SK-N-SH treated with all-trans-retinoic acid at 6 μM for 48 hours (cell line): ENCODE measurements at regions not wholly inside any gene's neighbourhood (a gene's known extent, or its start where the extent isn't known, plus 50 kb on each side); places are given as distances from the start of the nearest gene placed in this dataset.

Experiments
- ARNTL ChIP-seq: fragments of 450-650 bp; formaldehyde crosslinking; IDR thresholded peaks from 2 replicates; pipeline ENCODE4 v1.5.0; 2020; ENCODE audit warnings: low read depth, mild to moderate bottlenecking, moderate library complexity, borderline replicate concordance
- OSR1 ChIP-seq: fragments of 250-450 bp; sonication (Bioruptor Pico); IDR thresholded peaks from 2 replicates; pipeline ENCODE4 v1.8.0; 2022; ENCODE audit warnings: moderate library complexity, mild to moderate bottlenecking, inconsistent platforms
- PPARA ChIP-seq: fragments of 250-450 bp; sonication (Bioruptor Pico); IDR thresholded peaks from 2 replicates; pipeline ENCODE4 v1.5.0; 2020; ENCODE audit warnings: mild to moderate bottlenecking, borderline replicate concordance
- ZFP3 ChIP-seq: fragments of 250-450 bp; sonication (Bioruptor Pico); IDR thresholded peaks from 2 replicates; pipeline ENCODE4 v1.5.0; 2020; ENCODE audit warnings: mild to moderate bottlenecking, moderate library complexity
- ZFP30 ChIP-seq: fragments of 450-650 bp; formaldehyde crosslinking; IDR thresholded peaks from 2 replicates; pipeline ENCODE4 v1.5.0; 2022; ENCODE audit warnings: mild to moderate bottlenecking, moderate library complexity
- TF ChIP-seq, protein P1 (sequence below): fragments of 250-450 bp; sonication (Bioruptor Pico); IDR thresholded peaks from 2 replicates; pipeline ENCODE4 v1.8.0; 2021; ENCODE audit warnings: low read depth, mild to moderate bottlenecking, moderate library complexity, borderline replicate concordance
- TF ChIP-seq, protein P2 (sequence below): fragments of 250-450 bp; sonication (Bioruptor Pico); IDR thresholded peaks from 2 replicates; pipeline ENCODE4 v1.8.0; 2020; ENCODE audit warnings: mild to moderate bottlenecking, moderate library complexity, borderline replicate concordance

DNA sequence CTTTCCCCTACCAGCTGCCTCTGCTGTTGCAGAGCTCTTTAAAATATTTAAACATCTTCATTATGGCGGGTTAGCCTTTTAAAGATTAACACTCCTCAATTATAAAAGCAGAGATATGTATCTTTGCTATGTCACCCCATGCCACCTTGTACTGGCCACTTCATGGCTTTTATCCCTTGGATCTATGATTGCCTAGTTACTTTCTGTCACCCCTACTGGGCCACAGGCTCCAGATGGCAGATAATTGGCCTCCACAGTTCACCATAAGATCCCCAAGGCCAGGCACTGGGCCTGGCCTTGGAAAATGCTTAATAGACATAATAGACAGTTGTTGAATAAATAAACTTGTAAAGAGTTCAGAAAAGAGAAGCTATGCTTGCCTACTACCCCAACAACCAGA, 142.0 kb upstream of the SHB start:
- TF ChIP-seq, protein P1, sequence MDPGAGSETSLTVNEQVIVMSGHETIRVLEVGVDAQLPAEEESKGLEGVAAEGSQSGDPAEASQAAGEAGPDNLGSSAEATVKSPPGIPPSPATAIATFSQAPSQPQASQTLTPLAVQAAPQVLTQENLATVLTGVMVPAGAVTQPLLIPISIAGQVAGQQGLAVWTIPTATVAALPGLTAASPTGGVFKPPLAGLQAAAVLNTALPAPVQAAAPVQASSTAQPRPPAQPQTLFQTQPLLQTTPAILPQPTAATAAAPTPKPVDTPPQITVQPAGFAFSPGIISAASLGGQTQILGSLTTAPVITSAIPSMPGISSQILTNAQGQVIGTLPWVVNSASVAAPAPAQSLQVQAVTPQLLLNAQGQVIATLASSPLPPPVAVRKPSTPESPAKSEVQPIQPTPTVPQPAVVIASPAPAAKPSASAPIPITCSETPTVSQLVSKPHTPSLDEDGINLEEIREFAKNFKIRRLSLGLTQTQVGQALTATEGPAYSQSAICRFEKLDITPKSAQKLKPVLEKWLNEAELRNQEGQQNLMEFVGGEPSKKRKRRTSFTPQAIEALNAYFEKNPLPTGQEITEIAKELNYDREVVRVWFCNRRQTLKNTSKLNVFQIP (CRISPR knock-in tag): no peak
- TF ChIP-seq ZFP30 (CRISPR knock-in tag) (no peak), ZFP3 (CRISPR knock-in tag) (no peak), PPARA (CRISPR knock-in tag) (no peak), OSR1 (CRISPR knock-in tag) (no peak), ARNTL (no peak)
- TF ChIP-seq, protein P2, sequence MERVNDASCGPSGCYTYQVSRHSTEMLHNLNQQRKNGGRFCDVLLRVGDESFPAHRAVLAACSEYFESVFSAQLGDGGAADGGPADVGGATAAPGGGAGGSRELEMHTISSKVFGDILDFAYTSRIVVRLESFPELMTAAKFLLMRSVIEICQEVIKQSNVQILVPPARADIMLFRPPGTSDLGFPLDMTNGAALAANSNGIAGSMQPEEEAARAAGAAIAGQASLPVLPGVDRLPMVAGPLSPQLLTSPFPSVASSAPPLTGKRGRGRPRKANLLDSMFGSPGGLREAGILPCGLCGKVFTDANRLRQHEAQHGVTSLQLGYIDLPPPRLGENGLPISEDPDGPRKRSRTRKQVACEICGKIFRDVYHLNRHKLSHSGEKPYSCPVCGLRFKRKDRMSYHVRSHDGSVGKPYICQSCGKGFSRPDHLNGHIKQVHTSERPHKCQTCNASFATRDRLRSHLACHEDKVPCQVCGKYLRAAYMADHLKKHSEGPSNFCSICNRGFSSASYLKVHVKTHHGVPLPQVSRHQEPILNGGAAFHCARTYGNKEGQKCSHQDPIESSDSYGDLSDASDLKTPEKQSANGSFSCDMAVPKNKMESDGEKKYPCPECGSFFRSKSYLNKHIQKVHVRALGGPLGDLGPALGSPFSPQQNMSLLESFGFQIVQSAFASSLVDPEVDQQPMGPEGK: no peak
